HCT116 (cell line): ENCODE measurements at regions not wholly inside any gene's neighbourhood (a gene's known extent, or its start where the extent isn't known, plus 50 kb on each side); places are given as distances from the start of the nearest gene placed in this dataset.

Source experiments
- ATAC-seq: fragments of 200-7000 bp; cut with Tn5 transposase; 2 replicates; pipeline ENCODE4 v1.9.1; 2020; ENCODE audit warnings: mild to moderate bottlenecking, moderate library complexity
- BruUV-seq: library from RNA; stranded (reverse); fragments of 400-500 nt; replicated peaks from 2 replicates; lab custom pipeline; 2021; lab: Mats Ljungman, UMichigan
- CTCF ChIA-PET: fragments of 300-600 bp; sonication (Branson Sonifier 250); formaldehyde crosslinking; loops from one replicate; lab custom pipeline; 2021; ENCODE audit warnings: antibody characterized with exemption; lab: Charles Lee
- POLR2A ChIA-PET: fragments of 300-600, 350-600 bp; sonication (Branson Sonifier 250); formaldehyde crosslinking; loops from one replicate; lab custom pipeline; 2021; ENCODE audit warnings: antibody characterized with exemption; lab: Charles Lee
- RAD21 ChIA-PET, 2 experiments: fragments of 300-600 bp; sonication (Branson Sonifier 250); formaldehyde crosslinking; loops; one replicate each; lab custom pipeline; 2023; ENCODE audit warnings: low total read pairs in 2 of 2; ENCODE audit not compliant: uncharacterized antibody in 2 of 2, unreplicated experiment in 2 of 2, low non-redundant PET in 1 of 2; lab: Charles Lee
- DNase-seq: peaks from one replicate; pipeline ENCODE4 v3.0.0-alpha.2; 2010; ENCODE audit warnings: low read depth, low spot score
- H2AFZ ChIP-seq: fragments of 200-600 bp; shearing (Covaris generic), sonication (generic); 2 replicates; pipeline ENCODE4 v1.6.1; 2017; ENCODE audit warnings: low read depth, mixed run types, mixed read lengths, antibody characterized with exemption, low read length; ENCODE audit not compliant: poor library complexity, severe bottlenecking
- H3K27ac ChIP-seq: 2 replicates; pipeline ENCODE4 v1.5.1; 2012; ENCODE audit warnings: low read depth, low read length
- H3K27me3 ChIP-seq: fragments of 200-600 bp; sonication (generic); 2 replicates; pipeline ENCODE4 v1.6.1; 2016; ENCODE audit warnings: mixed run types, low read length, mixed read lengths; ENCODE audit not compliant: insufficient read depth
- H3K36me3 ChIP-seq, 2 experiments: fragments of 200-500 bp in 1 of 2; fragments of 200-600 bp in 1 of 2; sonication (Bioruptor generic) in 1 of 2; sonication (generic) in 1 of 2; 2 replicates each; pipeline versions ENCODE4 v1.5.1 to v1.6.1; 2014 to 2016; ENCODE audit warnings: low read length in 2 of 2, inconsistent platforms in 1 of 2, mixed read lengths in 1 of 2, mixed run types in 1 of 2; ENCODE audit not compliant: insufficient read depth in 2 of 2, control insufficient read depth in 1 of 2
- H3K4me1 ChIP-seq, 2 experiments: fragments of 200-600 bp in 1 of 2; sonication (generic) in 1 of 2; 2 replicates each; pipeline versions ENCODE4 v1.5.1 to v1.6.1; 2012 to 2017; ENCODE audit warnings: low read length in 2 of 2, inconsistent platforms in 1 of 2, mild to moderate bottlenecking in 1 of 2, mixed read lengths in 1 of 2, mixed run types in 1 of 2, moderate library complexity in 1 of 2; ENCODE audit not compliant: insufficient read depth in 2 of 2, control insufficient read depth in 1 of 2
- H3K4me2 ChIP-seq: fragments of 200-600 bp; sonication (generic); 2 replicates; pipeline ENCODE4 v1.6.1; 2017; ENCODE audit warnings: mixed run types, low read length, mixed read lengths
- H3K4me3 ChIP-seq, 2 experiments: fragments of 200-600 bp in 1 of 2; sonication (generic) in 1 of 2; replicated peaks in 1 of 2; 2 replicates each; pipeline ENCODE4 v1.5.1; 2011 to 2016; ENCODE audit warnings: low read length in 2 of 2, control low read depth in 1 of 2, low read depth in 1 of 2, mild to moderate bottlenecking in 1 of 2, mixed read lengths in 1 of 2, mixed run types in 1 of 2
- H3K79me2 ChIP-seq: fragments of 200-600 bp; sonication (generic); 2 replicates; pipeline ENCODE4 v1.6.1; 2017; ENCODE audit warnings: mild to moderate bottlenecking, mixed run types, low read length, moderate library complexity, mixed read lengths; ENCODE audit not compliant: insufficient read depth
- H3K9ac ChIP-seq: fragments of 200-600 bp; sonication (generic); 2 replicates; pipeline ENCODE4 v1.6.1; 2016; ENCODE audit warnings: low read length, mixed read lengths
- H3K9me2 ChIP-seq: fragments of 200-600 bp; sonication (generic), shearing (Covaris generic); 2 replicates; pipeline ENCODE4 v1.6.1; 2017; ENCODE audit warnings: mixed run types, mild to moderate bottlenecking, moderate library complexity; ENCODE audit not compliant: insufficient read depth
- H3K9me3 ChIP-seq, 2 experiments: fragments of 200-500 bp in 1 of 2; fragments of 200-600 bp in 1 of 2; sonication (Bioruptor generic) in 1 of 2; sonication (generic) in 1 of 2; 2 replicates each; pipeline ENCODE4 v1.6.1; 2014 to 2017; ENCODE audit warnings: low read length in 2 of 2, mixed read lengths in 2 of 2, inconsistent platforms in 1 of 2, low read depth in 1 of 2, mild to moderate bottlenecking in 1 of 2, mixed run types in 1 of 2, moderate library complexity in 1 of 2; ENCODE audit not compliant: control insufficient read depth in 1 of 2, insufficient read depth in 1 of 2
- H4K20me1 ChIP-seq: fragments of 200-600 bp; sonication (generic), shearing (Covaris generic); 2 replicates; pipeline ENCODE4 v1.6.1; 2017; ENCODE audit warnings: mixed run types, mild to moderate bottlenecking, moderate library complexity; ENCODE audit not compliant: insufficient read depth
- CBX3 ChIP-seq: IDR thresholded peaks from 2 replicates; pipeline ENCODE4 v1.6.1; 2012; ENCODE audit warnings: low read depth
- CEBPB ChIP-seq: IDR thresholded peaks from 2 replicates; pipeline ENCODE4 v1.6.1; 2012; ENCODE audit warnings: low read depth
- EGR1 ChIP-seq: IDR thresholded peaks from 2 replicates; pipeline ENCODE4 v1.6.1; 2012; ENCODE audit warnings: low read depth
- ELF1 ChIP-seq: IDR thresholded peaks from 2 replicates; pipeline ENCODE4 v1.6.1; 2012; ENCODE audit warnings: low read depth, borderline replicate concordance
- FOSL1 ChIP-seq: IDR thresholded peaks from 2 replicates; pipeline ENCODE4 v1.6.1; 2012; ENCODE audit warnings: low read depth
- JUND ChIP-seq: IDR thresholded peaks from 2 replicates; pipeline ENCODE4 v1.6.1; 2012
- POLR2A ChIP-seq: IDR thresholded peaks from 2 replicates; pipeline ENCODE4 v1.7.0; 2011; ENCODE audit warnings: borderline replicate concordance; ENCODE audit not compliant: insufficient read depth, insufficient read length; ENCODE audit errors: extremely low read depth
- SP1 ChIP-seq: IDR thresholded peaks from 2 replicates; pipeline ENCODE4 v1.6.1; 2012; ENCODE audit warnings: low read depth
- SRF ChIP-seq: IDR thresholded peaks from 2 replicates; pipeline ENCODE4 v1.6.1; 2012; ENCODE audit warnings: low read depth
- TCF7L2 ChIP-seq: IDR thresholded peaks from 2 replicates; pipeline ENCODE4 v1.7.0; 2011; ENCODE audit warnings: borderline replicate concordance, inconsistent platforms; ENCODE audit not compliant: insufficient read depth, insufficient read length; ENCODE audit errors: extremely low read depth
- YY1 ChIP-seq: IDR thresholded peaks from 2 replicates; pipeline ENCODE4 v1.6.1; 2011; ENCODE audit warnings: low read length, low read depth, moderate library complexity, mild to moderate bottlenecking; ENCODE audit not compliant: insufficient replicate concordance; ENCODE audit errors: extremely low read depth
- ZFX ChIP-seq: fragments of 450-650 bp; IDR thresholded peaks from 2 replicates; pipeline ENCODE4 v1.6.1; 2017
- ZNF274 ChIP-seq: fragments of 200-500 bp; sonication (Bioruptor generic); IDR thresholded peaks from 2 replicates; pipeline ENCODE4 v1.6.1; 2014; ENCODE audit warnings: mild to moderate bottlenecking, low read depth, low read length, inconsistent platforms
- intact Hi-C: fragments of 100-400 bp; cut with micrococcal nuclease; formaldehyde crosslinking; loops from 2 replicates; pipeline ENCODE4 v1.10.0; 2022
- TF ChIP-seq, protein P1 (sequence below): IDR thresholded peaks from 2 replicates; pipeline ENCODE4 v1.6.1; 2012; ENCODE audit warnings: low read depth
- TF ChIP-seq, protein P2 (sequence below): IDR thresholded peaks from 2 replicates; pipeline ENCODE4 v1.6.1; 2012
- TF ChIP-seq, protein P3 (sequence below), 3 experiments: fragments of 200-600 bp in 1 of 3; sonication (generic) in 1 of 3; IDR thresholded peaks in 2 of 3; conservative IDR thresholded peaks in 1 of 3; 2 replicates each; pipeline ENCODE4 v1.5.1; 2012 to 2017; ENCODE audit warnings: low read depth in 2 of 3, low read length in 2 of 3, antibody characterized with exemption in 1 of 3, borderline replicate concordance in 1 of 3, control low read depth in 1 of 3, mild to moderate bottlenecking in 1 of 3, mixed read lengths in 1 of 3, mixed run types in 1 of 3, moderate library complexity in 1 of 3; ENCODE audit not compliant: insufficient read depth in 1 of 3

- Histone ChIP-seq H4K20me1 (no peaks in the 10 kb centered on the region), H3K4me2 (no peak overlapping the region), H3K9me2 (no peaks in the 10 kb centered on the region), H3K27ac (no peak overlapping the region), H3K27me3 (no peaks in the 10 kb centered on the region), H2AFZ (no peak overlapping the region), H3K9ac (no peak overlapping the region), H3K9me3 (peaks cover 11 to 29% of the 10 kb centered on the region in 2 experiments; a peak in 2 of 4 replicates), H3K79me2 (no peaks in the 10 kb centered on the region), H3K4me3 (no peak overlapping the region), H3K4me1 (no peaks in the 10 kb centered on the region), H3K36me3 (no peaks in the 10 kb centered on the region)
- ChIA-PET CTCF (no interaction called here), POLR2A (no interaction called here), RAD21 (no interaction called here)
- TF ChIP-seq JUND (no peak), ZFX (no peak)
- DNase-seq = no peak
- BruUV-seq = no TSS peak
- intact Hi-C loops = no loop called here
- ATAC-seq = no peak
These were observed 1036.8 kb downstream of the UQCRFS1 start for GRCh38 chr19:28176193-28176592.

DNA sequence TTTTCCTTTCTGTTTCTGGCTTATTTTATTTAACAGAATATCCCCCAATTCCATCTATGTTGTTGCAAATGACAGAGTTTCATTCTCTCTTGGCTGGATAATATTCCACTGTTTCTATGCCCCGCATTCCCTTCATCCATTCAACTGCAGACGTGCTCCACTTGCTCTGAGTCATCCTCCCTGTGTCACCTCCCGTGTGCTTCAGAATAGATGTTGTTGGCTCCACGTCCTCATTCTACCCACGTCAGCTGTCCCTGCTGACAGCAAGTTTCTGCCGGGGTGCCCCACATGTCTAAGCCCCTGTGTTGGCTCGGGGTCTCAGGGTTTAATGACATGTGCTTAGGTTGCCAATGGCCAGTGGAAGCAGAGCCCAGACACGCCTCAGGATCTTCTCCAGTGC, 1041.0 kb downstream of the UQCRFS1 start:
- ATAC-seq (no peak), DNase-seq (no peak)
- Histone ChIP-seq H3K9me2 (no peaks in the 10 kb centered on the region), H3K4me2 (no peak overlapping the region), H2AFZ (no peak overlapping the region), H3K27ac (no peak overlapping the region), H3K4me1 (no peaks in the 10 kb centered on the region), H3K79me2 (no peaks in the 10 kb centered on the region), H3K9me3 (peaks cover 18 to 36% of the 10 kb centered on the region in 2 experiments; a peak in 2 of 4 replicates), H4K20me1 (no peaks in the 10 kb centered on the region), H3K4me3 (no peak overlapping the region), H3K36me3 (no peaks in the 10 kb centered on the region), H3K27me3 (no peaks in the 10 kb centered on the region), H3K9ac (no peak overlapping the region)
- RAD21 ChIA-PET = no interaction called here
- intact Hi-C loops = no loop called here
- POLR2A ChIA-PET = no interaction called here
- no TSS peak for BruUV-seq
- TF ChIP-seq ZFX (no peak), TCF7L2 (no peak), ZNF274 (no peak), SRF (no peak), FOSL1 (no peak), ELF1 (no peak), JUND (no peak), SP1 (no peak), EGR1 (no peak), CBX3 (no peak), CEBPB (no peak), POLR2A (no peak), YY1 (no peak)
- TF ChIP-seq, protein P1, sequence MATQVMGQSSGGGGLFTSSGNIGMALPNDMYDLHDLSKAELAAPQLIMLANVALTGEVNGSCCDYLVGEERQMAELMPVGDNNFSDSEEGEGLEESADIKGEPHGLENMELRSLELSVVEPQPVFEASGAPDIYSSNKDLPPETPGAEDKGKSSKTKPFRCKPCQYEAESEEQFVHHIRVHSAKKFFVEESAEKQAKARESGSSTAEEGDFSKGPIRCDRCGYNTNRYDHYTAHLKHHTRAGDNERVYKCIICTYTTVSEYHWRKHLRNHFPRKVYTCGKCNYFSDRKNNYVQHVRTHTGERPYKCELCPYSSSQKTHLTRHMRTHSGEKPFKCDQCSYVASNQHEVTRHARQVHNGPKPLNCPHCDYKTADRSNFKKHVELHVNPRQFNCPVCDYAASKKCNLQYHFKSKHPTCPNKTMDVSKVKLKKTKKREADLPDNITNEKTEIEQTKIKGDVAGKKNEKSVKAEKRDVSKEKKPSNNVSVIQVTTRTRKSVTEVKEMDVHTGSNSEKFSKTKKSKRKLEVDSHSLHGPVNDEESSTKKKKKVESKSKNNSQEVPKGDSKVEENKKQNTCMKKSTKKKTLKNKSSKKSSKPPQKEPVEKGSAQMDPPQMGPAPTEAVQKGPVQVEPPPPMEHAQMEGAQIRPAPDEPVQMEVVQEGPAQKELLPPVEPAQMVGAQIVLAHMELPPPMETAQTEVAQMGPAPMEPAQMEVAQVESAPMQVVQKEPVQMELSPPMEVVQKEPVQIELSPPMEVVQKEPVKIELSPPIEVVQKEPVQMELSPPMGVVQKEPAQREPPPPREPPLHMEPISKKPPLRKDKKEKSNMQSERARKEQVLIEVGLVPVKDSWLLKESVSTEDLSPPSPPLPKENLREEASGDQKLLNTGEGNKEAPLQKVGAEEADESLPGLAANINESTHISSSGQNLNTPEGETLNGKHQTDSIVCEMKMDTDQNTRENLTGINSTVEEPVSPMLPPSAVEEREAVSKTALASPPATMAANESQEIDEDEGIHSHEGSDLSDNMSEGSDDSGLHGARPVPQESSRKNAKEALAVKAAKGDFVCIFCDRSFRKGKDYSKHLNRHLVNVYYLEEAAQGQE = no peak
- TF ChIP-seq, protein P2, sequence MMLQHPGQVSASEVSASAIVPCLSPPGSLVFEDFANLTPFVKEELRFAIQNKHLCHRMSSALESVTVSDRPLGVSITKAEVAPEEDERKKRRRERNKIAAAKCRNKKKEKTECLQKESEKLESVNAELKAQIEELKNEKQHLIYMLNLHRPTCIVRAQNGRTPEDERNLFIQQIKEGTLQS = no peak
- TF ChIP-seq, protein P3, sequence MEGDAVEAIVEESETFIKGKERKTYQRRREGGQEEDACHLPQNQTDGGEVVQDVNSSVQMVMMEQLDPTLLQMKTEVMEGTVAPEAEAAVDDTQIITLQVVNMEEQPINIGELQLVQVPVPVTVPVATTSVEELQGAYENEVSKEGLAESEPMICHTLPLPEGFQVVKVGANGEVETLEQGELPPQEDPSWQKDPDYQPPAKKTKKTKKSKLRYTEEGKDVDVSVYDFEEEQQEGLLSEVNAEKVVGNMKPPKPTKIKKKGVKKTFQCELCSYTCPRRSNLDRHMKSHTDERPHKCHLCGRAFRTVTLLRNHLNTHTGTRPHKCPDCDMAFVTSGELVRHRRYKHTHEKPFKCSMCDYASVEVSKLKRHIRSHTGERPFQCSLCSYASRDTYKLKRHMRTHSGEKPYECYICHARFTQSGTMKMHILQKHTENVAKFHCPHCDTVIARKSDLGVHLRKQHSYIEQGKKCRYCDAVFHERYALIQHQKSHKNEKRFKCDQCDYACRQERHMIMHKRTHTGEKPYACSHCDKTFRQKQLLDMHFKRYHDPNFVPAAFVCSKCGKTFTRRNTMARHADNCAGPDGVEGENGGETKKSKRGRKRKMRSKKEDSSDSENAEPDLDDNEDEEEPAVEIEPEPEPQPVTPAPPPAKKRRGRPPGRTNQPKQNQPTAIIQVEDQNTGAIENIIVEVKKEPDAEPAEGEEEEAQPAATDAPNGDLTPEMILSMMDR (IDR thresholded peaks at IDR 0.05 in 2 of 3, conservative IDR thresholded peaks at IDR 0.05 in 1 of 3; ENCODE audit: borderline replicate concordance in 1 of 3, insufficient read depth in 1 of 3, low read depth in 2 of 3, low read length in 2 of 3) = no peak
- CTCF ChIA-PET = no interaction called here
